A673 (cell line): ENCODE measurements at regions not wholly inside any gene's neighbourhood (a gene's known extent, or its start where the extent isn't known, plus 50 kb on each side); places are given as distances from the start of the nearest gene placed in this dataset.

Source experiments
- CTCF ChIP-seq: fragments of 300-800, 200-600 bp; sonication (generic); conservative IDR thresholded peaks from 2 replicates; pipeline ENCODE4 v1.5.1; 2017; ENCODE audit warnings: low read depth, mild to moderate bottlenecking, antibody characterized with exemption, low read length, moderate library complexity, mixed read lengths
- EZH2 ChIP-seq: fragments of 200-600 bp; sonication (generic); IDR thresholded peaks from 2 replicates; pipeline ENCODE4 v1.6.1; 2017; ENCODE audit warnings: borderline replicate concordance, low read depth, mild to moderate bottlenecking, mixed read lengths, antibody characterized with exemption, low read length; ENCODE audit not compliant: poor library complexity, severe bottlenecking

- TF ChIP-seq CTCF (peak; percentile 40; the same call in 1 of the 2 replicates), EZH2 (no peak)
These were observed 94.9 kb upstream of the SHISA3 start for GRCh38 chr4:42302348-42302747.
